AG04449 (cell line): ENCODE measurements at regions not wholly inside any gene's neighbourhood (a gene's known extent, or its start where the extent isn't known, plus 50 kb on each side); places are given as distances from the start of the nearest gene placed in this dataset.
A peak's percentile ranks its signal among the peaks of the same experiment; 100 is the strongest.

Source experiments
- CTCF ChIA-PET: fragments of 350-600 bp; formaldehyde crosslinking; extraction: SDS; loops from one replicate; lab custom pipeline; 2021; ENCODE audit warnings: antibody characterized with exemption; lab: Yijun Ruan, JAX
- POLR2A ChIA-PET: fragments of 400-600, 350-600 bp; formaldehyde crosslinking; extraction: SDS; loops from one replicate; lab custom pipeline; 2020; ENCODE audit warnings: antibody characterized with exemption, inconsistent platforms; lab: Yijun Ruan, JAX
- DNase-seq: peaks from one replicate; pipeline ENCODE4 v3.0.0-alpha.2; 2010; ENCODE audit warnings: low read depth, low spot score
- H3K4me3 ChIP-seq: 2 replicates; pipeline ENCODE4 v1.5.1; 2011; ENCODE audit warnings: low read depth, mild to moderate bottlenecking, control low read depth, low read length
- CTCF ChIP-seq: IDR thresholded peaks from one replicate; pipeline ENCODE4 v1.5.1; 2011; ENCODE audit warnings: mild to moderate bottlenecking, moderate library complexity, low read length, control low read depth, inconsistent platforms; ENCODE audit not compliant: insufficient read depth; ENCODE audit errors: missing control alignments

- no peak for DNase-seq
- TF ChIP-seq CTCF: no peak
- POLR2A ChIA-PET: no interaction called here
- CTCF ChIA-PET: interaction anchor here (1.6 kb wide), 1 partner anchor 68 kb away, joined by 7 read pairs; no protein-coding TSS in a partner anchor
- H3K4me3 ChIP-seq: no peak overlapping the region
Measured at GRCh38 chr15:68482246-68482645, 50.3 kb upstream of the ITGA11 start.

GRCh38 chr15:68483165-68483564 is 51.2 kb upstream of the ITGA11 start:
- DNase-seq: no peak
- no peak for TF ChIP-seq CTCF
- ChIA-PET CTCF (no interaction called here), POLR2A (interaction anchor here (0.6 kb wide), 1 partner anchor 41 kb away, joined by 3 read pairs; no protein-coding TSS in a partner anchor)
- no peak overlapping the region for H3K4me3 ChIP-seq

GRCh38 chr15:68484220-68484619 is 52.3 kb upstream of the ITGA11 start:
- DNase-seq: no peak
- no peak for TF ChIP-seq CTCF
- ChIA-PET CTCF (interaction anchor here (0.9 to 1.7 kb wide), 2 partner anchors 66 to 97 kb away, joined by 3 to 5 read pairs; no protein-coding TSS in a partner anchor), POLR2A (interaction anchor here (0.9 to 2.0 kb wide), 3 partner anchors 40 to 54 kb away, joined by 3 to 15 read pairs (median 4); partner anchors contain the start of gene ITGA11)
- no peak overlapping the region for H3K4me3 ChIP-seq

GRCh38 chr15:68484696-68485400 is 52.9 kb upstream of the ITGA11 start:
- DNase-seq: peak; percentile 71
- CTCF ChIA-PET: interaction anchor here (1.1 to 1.7 kb wide), 2 partner anchors 64 to 65 kb away, joined by 4 to 5 read pairs; no protein-coding TSS in a partner anchor
- no peak for TF ChIP-seq CTCF
- H3K4me3 ChIP-seq: peak overlapping the region; percentile 18; the same call in 1 of the 2 replicates
- POLR2A ChIA-PET: interaction anchor here (0.9 to 2.0 kb wide), 4 partner anchors 27 to 54 kb away, joined by 3 to 15 read pairs (median 4); partner anchors contain the start of gene ITGA11

- no peak overlapping the region for H3K4me3 ChIP-seq
- ChIA-PET POLR2A (interaction anchor here (0.6 kb wide), 1 partner anchor 213 kb away, joined by 3 read pairs; no protein-coding TSS in a partner anchor), CTCF (interaction anchor here (1.1 to 1.8 kb wide), 5 partner anchors 15 to 180 kb away, joined by 3 to 5 read pairs (median 4); no protein-coding TSS in a partner anchor)
- no peak for DNase-seq
- TF ChIP-seq CTCF: no peak
Measured at GRCh38 chr15:68485721-68486360, 53.9 kb upstream of the ITGA11 start.
